HCT116 (cell line): ENCODE measurements at regions not wholly inside any gene's neighbourhood (a gene's known extent, or its start where the extent isn't known, plus 50 kb on each side); places are given as distances from the start of the nearest gene placed in this dataset.

Experiments
- ATAC-seq: fragments of 200-7000 bp; cut with Tn5 transposase; 2 replicates; pipeline ENCODE4 v1.9.1; 2020; ENCODE audit warnings: mild to moderate bottlenecking, moderate library complexity
- BruUV-seq: library from RNA; stranded (reverse); fragments of 400-500 nt; replicated peaks from 2 replicates; lab custom pipeline; 2021; lab: Mats Ljungman, UMichigan
- CTCF ChIA-PET: fragments of 300-600 bp; sonication (Branson Sonifier 250); formaldehyde crosslinking; loops from one replicate; lab custom pipeline; 2021; ENCODE audit warnings: antibody characterized with exemption; lab: Charles Lee
- POLR2A ChIA-PET: fragments of 300-600, 350-600 bp; sonication (Branson Sonifier 250); formaldehyde crosslinking; loops from one replicate; lab custom pipeline; 2021; ENCODE audit warnings: antibody characterized with exemption; lab: Charles Lee
- RAD21 ChIA-PET, 2 experiments: fragments of 300-600 bp; sonication (Branson Sonifier 250); formaldehyde crosslinking; loops; one replicate each; lab custom pipeline; 2023; ENCODE audit warnings: low total read pairs in 2 of 2; ENCODE audit not compliant: uncharacterized antibody in 2 of 2, unreplicated experiment in 2 of 2, low non-redundant PET in 1 of 2; lab: Charles Lee
- DNase-seq: peaks from one replicate; pipeline ENCODE4 v3.0.0-alpha.2; 2010; ENCODE audit warnings: low read depth, low spot score
- H2AFZ ChIP-seq: fragments of 200-600 bp; shearing (Covaris generic), sonication (generic); 2 replicates; pipeline ENCODE4 v1.6.1; 2017; ENCODE audit warnings: low read depth, mixed run types, mixed read lengths, antibody characterized with exemption, low read length; ENCODE audit not compliant: poor library complexity, severe bottlenecking
- H3K27ac ChIP-seq: 2 replicates; pipeline ENCODE4 v1.5.1; 2012; ENCODE audit warnings: low read depth, low read length
- H3K27me3 ChIP-seq: fragments of 200-600 bp; sonication (generic); 2 replicates; pipeline ENCODE4 v1.6.1; 2016; ENCODE audit warnings: mixed run types, low read length, mixed read lengths; ENCODE audit not compliant: insufficient read depth
- H3K36me3 ChIP-seq, 2 experiments: fragments of 200-500 bp in 1 of 2; fragments of 200-600 bp in 1 of 2; sonication (Bioruptor generic) in 1 of 2; sonication (generic) in 1 of 2; 2 replicates each; pipeline versions ENCODE4 v1.5.1 to v1.6.1; 2014 to 2016; ENCODE audit warnings: low read length in 2 of 2, inconsistent platforms in 1 of 2, mixed read lengths in 1 of 2, mixed run types in 1 of 2; ENCODE audit not compliant: insufficient read depth in 2 of 2, control insufficient read depth in 1 of 2
- H3K4me1 ChIP-seq, 2 experiments: fragments of 200-600 bp in 1 of 2; sonication (generic) in 1 of 2; 2 replicates each; pipeline versions ENCODE4 v1.5.1 to v1.6.1; 2012 to 2017; ENCODE audit warnings: low read length in 2 of 2, inconsistent platforms in 1 of 2, mild to moderate bottlenecking in 1 of 2, mixed read lengths in 1 of 2, mixed run types in 1 of 2, moderate library complexity in 1 of 2; ENCODE audit not compliant: insufficient read depth in 2 of 2, control insufficient read depth in 1 of 2
- H3K4me2 ChIP-seq: fragments of 200-600 bp; sonication (generic); 2 replicates; pipeline ENCODE4 v1.6.1; 2017; ENCODE audit warnings: mixed run types, low read length, mixed read lengths
- H3K4me3 ChIP-seq, 2 experiments: fragments of 200-600 bp in 1 of 2; sonication (generic) in 1 of 2; replicated peaks in 1 of 2; 2 replicates each; pipeline ENCODE4 v1.5.1; 2011 to 2016; ENCODE audit warnings: low read length in 2 of 2, control low read depth in 1 of 2, low read depth in 1 of 2, mild to moderate bottlenecking in 1 of 2, mixed read lengths in 1 of 2, mixed run types in 1 of 2
- H3K79me2 ChIP-seq: fragments of 200-600 bp; sonication (generic); 2 replicates; pipeline ENCODE4 v1.6.1; 2017; ENCODE audit warnings: mild to moderate bottlenecking, mixed run types, low read length, moderate library complexity, mixed read lengths; ENCODE audit not compliant: insufficient read depth
- H3K9ac ChIP-seq: fragments of 200-600 bp; sonication (generic); 2 replicates; pipeline ENCODE4 v1.6.1; 2016; ENCODE audit warnings: low read length, mixed read lengths
- H3K9me2 ChIP-seq: fragments of 200-600 bp; sonication (generic), shearing (Covaris generic); 2 replicates; pipeline ENCODE4 v1.6.1; 2017; ENCODE audit warnings: mixed run types, mild to moderate bottlenecking, moderate library complexity; ENCODE audit not compliant: insufficient read depth
- H3K9me3 ChIP-seq, 2 experiments: fragments of 200-500 bp in 1 of 2; fragments of 200-600 bp in 1 of 2; sonication (Bioruptor generic) in 1 of 2; sonication (generic) in 1 of 2; 2 replicates each; pipeline ENCODE4 v1.6.1; 2014 to 2017; ENCODE audit warnings: low read length in 2 of 2, mixed read lengths in 2 of 2, inconsistent platforms in 1 of 2, low read depth in 1 of 2, mild to moderate bottlenecking in 1 of 2, mixed run types in 1 of 2, moderate library complexity in 1 of 2; ENCODE audit not compliant: control insufficient read depth in 1 of 2, insufficient read depth in 1 of 2
- H4K20me1 ChIP-seq: fragments of 200-600 bp; sonication (generic), shearing (Covaris generic); 2 replicates; pipeline ENCODE4 v1.6.1; 2017; ENCODE audit warnings: mixed run types, mild to moderate bottlenecking, moderate library complexity; ENCODE audit not compliant: insufficient read depth
- EZH2phosphoT487 ChIP-seq: fragments of 200-600 bp; IDR thresholded peaks from 2 replicates; pipeline ENCODE4 v1.6.1; 2018; ENCODE audit warnings: antibody characterized with exemption, borderline replicate concordance
- FOSL1 ChIP-seq: IDR thresholded peaks from 2 replicates; pipeline ENCODE4 v1.6.1; 2012; ENCODE audit warnings: low read depth
- JUND ChIP-seq: IDR thresholded peaks from 2 replicates; pipeline ENCODE4 v1.6.1; 2012
- POLR2A ChIP-seq: IDR thresholded peaks from 2 replicates; pipeline ENCODE4 v1.7.0; 2011; ENCODE audit warnings: borderline replicate concordance; ENCODE audit not compliant: insufficient read depth, insufficient read length; ENCODE audit errors: extremely low read depth
- RAD21 ChIP-seq: IDR thresholded peaks from 2 replicates; pipeline ENCODE4 v1.6.1; 2012; ENCODE audit warnings: low read depth, mild to moderate bottlenecking
- SP1 ChIP-seq: IDR thresholded peaks from 2 replicates; pipeline ENCODE4 v1.6.1; 2012; ENCODE audit warnings: low read depth
- SRF ChIP-seq: IDR thresholded peaks from 2 replicates; pipeline ENCODE4 v1.6.1; 2012; ENCODE audit warnings: low read depth
- TCF7L2 ChIP-seq: IDR thresholded peaks from 2 replicates; pipeline ENCODE4 v1.7.0; 2011; ENCODE audit warnings: borderline replicate concordance, inconsistent platforms; ENCODE audit not compliant: insufficient read depth, insufficient read length; ENCODE audit errors: extremely low read depth
- YY1 ChIP-seq: IDR thresholded peaks from 2 replicates; pipeline ENCODE4 v1.6.1; 2011; ENCODE audit warnings: low read length, low read depth, moderate library complexity, mild to moderate bottlenecking; ENCODE audit not compliant: insufficient replicate concordance; ENCODE audit errors: extremely low read depth
- ZFX ChIP-seq: fragments of 450-650 bp; IDR thresholded peaks from 2 replicates; pipeline ENCODE4 v1.6.1; 2017
- intact Hi-C: fragments of 100-400 bp; cut with micrococcal nuclease; formaldehyde crosslinking; loops from 2 replicates; pipeline ENCODE4 v1.10.0; 2022
- TF ChIP-seq, protein P1 (sequence below), 3 experiments: fragments of 200-600 bp in 1 of 3; sonication (generic) in 1 of 3; IDR thresholded peaks in 2 of 3; conservative IDR thresholded peaks in 1 of 3; 2 replicates each; pipeline ENCODE4 v1.5.1; 2012 to 2017; ENCODE audit warnings: low read depth in 2 of 3, low read length in 2 of 3, antibody characterized with exemption in 1 of 3, borderline replicate concordance in 1 of 3, control low read depth in 1 of 3, mild to moderate bottlenecking in 1 of 3, mixed read lengths in 1 of 3, mixed run types in 1 of 3, moderate library complexity in 1 of 3; ENCODE audit not compliant: insufficient read depth in 1 of 3
- TF ChIP-seq, protein P2 (sequence below): IDR thresholded peaks from 2 replicates; pipeline ENCODE4 v1.6.1; 2012; ENCODE audit warnings: low read depth
- TF ChIP-seq, protein P3 (sequence below): IDR thresholded peaks from 2 replicates; pipeline ENCODE4 v1.6.1; 2012

DNA sequence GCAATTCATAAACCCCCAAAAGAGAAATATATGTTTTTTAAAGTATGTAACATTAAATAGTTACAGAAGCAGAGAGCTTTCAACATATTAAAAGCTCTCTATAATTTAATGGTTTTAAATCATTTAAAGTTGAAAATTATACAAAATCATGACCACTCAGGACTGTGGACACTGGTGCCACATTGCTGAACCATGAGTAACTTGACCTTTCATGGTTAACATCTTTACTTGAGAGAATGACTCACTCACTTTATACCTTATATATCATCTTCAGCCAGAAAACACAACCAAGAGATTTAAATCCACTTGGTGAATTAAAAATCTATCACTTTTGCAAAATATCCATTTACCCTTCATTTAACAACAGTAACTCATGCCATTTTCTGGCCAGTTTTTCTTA is 584.3 kb upstream of the SMIM31 start:
- Histone ChIP-seq H3K9me2 (no peaks in the 10 kb centered on the region), H2AFZ (no peak overlapping the region), H3K27ac (no peak overlapping the region), H3K36me3 (no peaks in the 10 kb centered on the region), H3K27me3 (no peaks in the 10 kb centered on the region), H3K4me1 (peaks cover 0 to 8% of the 10 kb centered on the region in 2 experiments; a peak in 2 of 4 replicates), H3K4me3 (no peak overlapping the region), H3K9me3 (no peaks in the 10 kb centered on the region), H3K9ac (no peak overlapping the region), H3K79me2 (no peaks in the 10 kb centered on the region), H3K4me2 (peak overlapping the region; percentile 18; the same call in 1 of the 2 replicates)
- ChIA-PET CTCF (no interaction called here), POLR2A (no interaction called here), RAD21 (no interaction called here)
- intact Hi-C loops, result no loop called here
- DNase-seq, result no peak
- peak; percentile 67 for ATAC-seq
- TF ChIP-seq RAD21 (no peak), SP1 (no peak), EZH2phosphoT487 (no peak), FOSL1 (peak; percentile 37), ZFX (no peak), JUND (peak; percentile 41; the same call in 1 of the 2 replicates), POLR2A (no peak), TCF7L2 (no peak), SRF (no peak), YY1 (no peak)
- TF ChIP-seq, protein P1, sequence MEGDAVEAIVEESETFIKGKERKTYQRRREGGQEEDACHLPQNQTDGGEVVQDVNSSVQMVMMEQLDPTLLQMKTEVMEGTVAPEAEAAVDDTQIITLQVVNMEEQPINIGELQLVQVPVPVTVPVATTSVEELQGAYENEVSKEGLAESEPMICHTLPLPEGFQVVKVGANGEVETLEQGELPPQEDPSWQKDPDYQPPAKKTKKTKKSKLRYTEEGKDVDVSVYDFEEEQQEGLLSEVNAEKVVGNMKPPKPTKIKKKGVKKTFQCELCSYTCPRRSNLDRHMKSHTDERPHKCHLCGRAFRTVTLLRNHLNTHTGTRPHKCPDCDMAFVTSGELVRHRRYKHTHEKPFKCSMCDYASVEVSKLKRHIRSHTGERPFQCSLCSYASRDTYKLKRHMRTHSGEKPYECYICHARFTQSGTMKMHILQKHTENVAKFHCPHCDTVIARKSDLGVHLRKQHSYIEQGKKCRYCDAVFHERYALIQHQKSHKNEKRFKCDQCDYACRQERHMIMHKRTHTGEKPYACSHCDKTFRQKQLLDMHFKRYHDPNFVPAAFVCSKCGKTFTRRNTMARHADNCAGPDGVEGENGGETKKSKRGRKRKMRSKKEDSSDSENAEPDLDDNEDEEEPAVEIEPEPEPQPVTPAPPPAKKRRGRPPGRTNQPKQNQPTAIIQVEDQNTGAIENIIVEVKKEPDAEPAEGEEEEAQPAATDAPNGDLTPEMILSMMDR (IDR thresholded peaks at IDR 0.05 in 2 of 3, conservative IDR thresholded peaks at IDR 0.05 in 1 of 3; ENCODE audit: borderline replicate concordance in 1 of 3, insufficient read depth in 1 of 3, low read depth in 2 of 3, low read length in 2 of 3), result no peak
- TF ChIP-seq, protein P2, sequence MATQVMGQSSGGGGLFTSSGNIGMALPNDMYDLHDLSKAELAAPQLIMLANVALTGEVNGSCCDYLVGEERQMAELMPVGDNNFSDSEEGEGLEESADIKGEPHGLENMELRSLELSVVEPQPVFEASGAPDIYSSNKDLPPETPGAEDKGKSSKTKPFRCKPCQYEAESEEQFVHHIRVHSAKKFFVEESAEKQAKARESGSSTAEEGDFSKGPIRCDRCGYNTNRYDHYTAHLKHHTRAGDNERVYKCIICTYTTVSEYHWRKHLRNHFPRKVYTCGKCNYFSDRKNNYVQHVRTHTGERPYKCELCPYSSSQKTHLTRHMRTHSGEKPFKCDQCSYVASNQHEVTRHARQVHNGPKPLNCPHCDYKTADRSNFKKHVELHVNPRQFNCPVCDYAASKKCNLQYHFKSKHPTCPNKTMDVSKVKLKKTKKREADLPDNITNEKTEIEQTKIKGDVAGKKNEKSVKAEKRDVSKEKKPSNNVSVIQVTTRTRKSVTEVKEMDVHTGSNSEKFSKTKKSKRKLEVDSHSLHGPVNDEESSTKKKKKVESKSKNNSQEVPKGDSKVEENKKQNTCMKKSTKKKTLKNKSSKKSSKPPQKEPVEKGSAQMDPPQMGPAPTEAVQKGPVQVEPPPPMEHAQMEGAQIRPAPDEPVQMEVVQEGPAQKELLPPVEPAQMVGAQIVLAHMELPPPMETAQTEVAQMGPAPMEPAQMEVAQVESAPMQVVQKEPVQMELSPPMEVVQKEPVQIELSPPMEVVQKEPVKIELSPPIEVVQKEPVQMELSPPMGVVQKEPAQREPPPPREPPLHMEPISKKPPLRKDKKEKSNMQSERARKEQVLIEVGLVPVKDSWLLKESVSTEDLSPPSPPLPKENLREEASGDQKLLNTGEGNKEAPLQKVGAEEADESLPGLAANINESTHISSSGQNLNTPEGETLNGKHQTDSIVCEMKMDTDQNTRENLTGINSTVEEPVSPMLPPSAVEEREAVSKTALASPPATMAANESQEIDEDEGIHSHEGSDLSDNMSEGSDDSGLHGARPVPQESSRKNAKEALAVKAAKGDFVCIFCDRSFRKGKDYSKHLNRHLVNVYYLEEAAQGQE, result no peak
- TF ChIP-seq, protein P3, sequence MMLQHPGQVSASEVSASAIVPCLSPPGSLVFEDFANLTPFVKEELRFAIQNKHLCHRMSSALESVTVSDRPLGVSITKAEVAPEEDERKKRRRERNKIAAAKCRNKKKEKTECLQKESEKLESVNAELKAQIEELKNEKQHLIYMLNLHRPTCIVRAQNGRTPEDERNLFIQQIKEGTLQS, result no peak
- TF ChIP-seq, all 23 proteins: peak for 2
- BruUV-seq, result no TSS peak
- no peaks in the 10 kb centered on the region for H4K20me1 ChIP-seq
